HepG2 (cell line): ENCODE measurements at regions not wholly inside any gene's neighbourhood (a gene's known extent, or its start where the extent isn't known, plus 50 kb on each side); places are given as distances from the start of the nearest gene placed in this dataset.

Experiments
- ATAC-seq: fragments of 200-7000 bp; cut with Tn5 transposase; 3 replicates; pipeline ENCODE4 v1.9.1; 2020; ENCODE audit warnings: mild to moderate bottlenecking, moderate library complexity
- BruUV-seq: library from RNA; stranded (reverse); fragments of 400-500 nt; replicated peaks from 2 replicates; lab custom pipeline; 2021; lab: Mats Ljungman, UMichigan
- CTCF ChIA-PET: fragments of 300-600 bp; formaldehyde crosslinking; extraction: SDS; loops from one replicate; lab custom pipeline; 2021; ENCODE audit warnings: low total read pairs, inconsistent platforms, low intra/inter-chr PET ratio; lab: Yijun Ruan, JAX
- POLR2A ChIA-PET: fragments of 350-600 bp; sonication (Branson Sonifier 250); formaldehyde crosslinking; loops from one replicate; lab custom pipeline; 2020; ENCODE audit warnings: antibody characterized with exemption, inconsistent platforms; lab: Yijun Ruan, JAX
- DNase-seq: peaks from one replicate; pipeline ENCODE4 v3.0.0-alpha.2; 2015; ENCODE audit warnings: low spot score
- FAIRE-seq: peaks from 3 replicates; lab custom pipeline; 2011; peaks lifted over from hg19 to GRCh38; lab: Jason Lieb, UNC
- H2AFZ ChIP-seq: one replicate; pipeline ENCODE4 v1.6.1; 2011; ENCODE audit warnings: low read length, inconsistent platforms
- H3K27ac ChIP-seq: fragments of 300-600 bp; 3 replicates; pipeline ENCODE4 v1.8.0; 2011; ENCODE audit warnings: mixed run types, mild to moderate bottlenecking, mixed read lengths, low read length, inconsistent platforms; ENCODE audit not compliant: insufficient read depth; ENCODE audit errors: extremely low read length
- H3K27me3 ChIP-seq, 2 experiments: fragments of 200-600 bp in 1 of 2; 2 replicates in 1 of 2; 3 replicates in 1 of 2; pipeline versions ENCODE4 v1.6.0 to v1.8.0; 2011; ENCODE audit warnings: low read length in 2 of 2, mild to moderate bottlenecking in 2 of 2, moderate library complexity in 2 of 2, inconsistent platforms in 1 of 2; ENCODE audit not compliant: insufficient read depth in 2 of 2, control insufficient read depth in 1 of 2
- H3K36me3 ChIP-seq, 2 experiments: fragments of 200-600 bp in 1 of 2; replicated peaks in 1 of 2; 2 replicates in 1 of 2; 3 replicates in 1 of 2; pipeline versions ENCODE4 v1.5.1 to v1.8.0; 2011; ENCODE audit warnings: low read length in 2 of 2, inconsistent platforms in 1 of 2; ENCODE audit not compliant: insufficient read depth in 2 of 2, control insufficient read depth in 1 of 2
- H3K4me1 ChIP-seq: 2 replicates; pipeline ENCODE4 v1.5.1; 2012; ENCODE audit warnings: low read length, inconsistent platforms; ENCODE audit not compliant: insufficient read depth
- H3K4me2 ChIP-seq: 2 replicates; pipeline ENCODE4 v1.6.0; 2011; ENCODE audit warnings: low read depth, low read length, inconsistent platforms
- H3K4me3 ChIP-seq, 3 experiments: fragments of 200-600 bp in 1 of 3; sonication (generic), shearing (Covaris generic) in 1 of 3; replicated peaks in 1 of 3; 2 replicates each; pipeline ENCODE4 v1.5.1; 2011 to 2016; ENCODE audit warnings: low read length in 3 of 3, inconsistent platforms in 2 of 3, low read depth in 2 of 3, mild to moderate bottlenecking in 2 of 3, control low read depth in 1 of 3, mixed read lengths in 1 of 3; ENCODE audit not compliant: insufficient read depth in 1 of 3
- H3K79me2 ChIP-seq: one replicate; pipeline ENCODE4 v1.6.1; 2011; ENCODE audit warnings: low read length, inconsistent platforms; ENCODE audit not compliant: insufficient read depth
- H3K9ac ChIP-seq: 2 replicates; pipeline ENCODE4 v1.6.0; 2011; ENCODE audit warnings: mild to moderate bottlenecking, low read depth, low read length, inconsistent platforms; ENCODE audit not compliant: insufficient read depth
- H3K9me3 ChIP-seq: 2 replicates; pipeline ENCODE4 v1.5.1; 2012; ENCODE audit warnings: mild to moderate bottlenecking, low read length
- H4K20me1 ChIP-seq: 2 replicates; pipeline ENCODE4 v1.6.0; 2011; ENCODE audit warnings: inconsistent platforms, mild to moderate bottlenecking, low read length, moderate library complexity; ENCODE audit not compliant: insufficient read depth
- CEBPG ChIP-seq: IDR thresholded peaks from 2 replicates; pipeline ENCODE4 v1.6.1; 2016
- EHMT2 ChIP-seq: fragments of 200-600 bp; sonication (generic); IDR thresholded peaks from 2 replicates; pipeline ENCODE4 v1.7.0; 2017; ENCODE audit warnings: antibody characterized with exemption, low read depth, low read length, borderline replicate concordance
- ELF3 ChIP-seq: IDR thresholded peaks from 2 replicates; pipeline ENCODE4 v1.6.1; 2016; ENCODE audit warnings: missing genetic modification reagents, missing compliant biosample characterization
- GPBP1L1 ChIP-seq: sonication (generic); formaldehyde crosslinking; IDR thresholded peaks from 2 replicates; pipeline ENCODE4 v1.5.0; 2020; ENCODE audit warnings: mild to moderate bottlenecking, missing genetic modification reagents
- HNF4G ChIP-seq, 2 experiments: sonication (generic) in 1 of 2; formaldehyde crosslinking in 1 of 2; IDR thresholded peaks; 2 replicates each; pipeline versions ENCODE4 v1.4.0 to v1.6.1; 2011 to 2020; ENCODE audit warnings: borderline replicate concordance in 2 of 2, low read depth in 2 of 2, mild to moderate bottlenecking in 2 of 2, low read length in 1 of 2, missing genetic modification reagents in 1 of 2, moderate library complexity in 1 of 2
- JUND ChIP-seq: sonication (generic); formaldehyde crosslinking; IDR thresholded peaks from 2 replicates; pipeline ENCODE4 v1.8.0; 2022; ENCODE audit warnings: mild to moderate bottlenecking, missing genetic modification reagents
- NFYC ChIP-seq: IDR thresholded peaks from 2 replicates; pipeline ENCODE4 v1.6.1; 2016; ENCODE audit warnings: missing genetic modification reagents, missing compliant biosample characterization
- PRDM10 ChIP-seq: sonication (generic); formaldehyde crosslinking; IDR thresholded peaks from 2 replicates; pipeline ENCODE4 v1.4.0; 2020; ENCODE audit warnings: low read depth, missing genetic modification reagents
- RBM39 ChIP-seq: fragments of 200-400 bp; formaldehyde crosslinking; IDR thresholded peaks from one replicate; pipeline ENCODE4 v1.6.1; 2018; ENCODE audit warnings: antibody characterized with exemption, mild to moderate bottlenecking, low read depth, low read length; ENCODE audit not compliant: poor library complexity, severe bottlenecking
- SMARCC2 ChIP-seq: fragments of 450-650 bp; IDR thresholded peaks from 2 replicates; pipeline ENCODE4 v1.6.1; 2017; ENCODE audit warnings: antibody characterized with exemption, mild to moderate bottlenecking
- SRY ChIP-seq: sonication (generic); formaldehyde crosslinking; IDR thresholded peaks from 2 replicates; pipeline ENCODE4 v1.8.0; 2022; ENCODE audit warnings: mild to moderate bottlenecking, missing genetic modification reagents
- XRCC5 ChIP-seq: fragments of 200-400 bp; formaldehyde crosslinking; optimal IDR thresholded peaks from 2 replicates; pipeline ENCODE3; 2017; ENCODE audit warnings: mild to moderate bottlenecking, low read length
- ZMYM3 ChIP-seq: sonication (generic); formaldehyde crosslinking; IDR thresholded peaks from 2 replicates; pipeline ENCODE4 v1.5.1; 2020; ENCODE audit warnings: mild to moderate bottlenecking, missing genetic modification reagents
- ZNF101 ChIP-seq: sonication (generic); formaldehyde crosslinking; IDR thresholded peaks from 2 replicates; pipeline ENCODE4 v1.4.0; 2020; ENCODE audit warnings: mild to moderate bottlenecking, low read depth, missing genetic modification reagents, borderline replicate concordance
- ZNF274 ChIP-seq: sonication (generic); formaldehyde crosslinking; IDR thresholded peaks from 2 replicates; pipeline ENCODE4 v1.5.1; 2020; ENCODE audit warnings: mild to moderate bottlenecking, missing genetic modification reagents
- ZNF530 ChIP-seq: sonication (generic); formaldehyde crosslinking; IDR thresholded peaks from 2 replicates; pipeline ENCODE4 v1.5.0; 2020; ENCODE audit warnings: low read depth, mild to moderate bottlenecking, missing genetic modification reagents
- ZNF550 ChIP-seq: sonication (generic); formaldehyde crosslinking; IDR thresholded peaks from 2 replicates; pipeline ENCODE4 v1.4.0; 2020; ENCODE audit warnings: mild to moderate bottlenecking, missing genetic modification reagents, borderline replicate concordance
- ZNF607 ChIP-seq: sonication (generic); formaldehyde crosslinking; IDR thresholded peaks from 2 replicates; pipeline ENCODE4 v1.5.1; 2020; ENCODE audit warnings: missing genetic modification reagents, mild to moderate bottlenecking, borderline replicate concordance
- ZNF629 ChIP-seq: sonication (generic); formaldehyde crosslinking; conservative IDR thresholded peaks from 2 replicates; pipeline ENCODE4 v1.5.0; 2020; ENCODE audit warnings: missing genetic modification reagents
- in situ Hi-C: cut with HindIII; loops from 2 replicates; pipeline ENCODE4 v1.10.0; 2017; ENCODE audit warnings: low pct_unique_long_range_greater_than_20kb; ENCODE audit not compliant: extremely low pct_ligation_motif_present
- intact Hi-C: fragments of 100-400 bp; cut with micrococcal nuclease; formaldehyde crosslinking; loops from one replicate; pipeline ENCODE4 v1.10.0; 2022; ENCODE audit not compliant: unreplicated experiment

- TF ChIP-seq GPBP1L1 (CRISPR knock-in tag) (no peak), SRY (CRISPR knock-in tag) (no peak), NFYC (CRISPR knock-in tag) (no peak), ZNF274 (CRISPR knock-in tag) (no peak), RBM39 (no peak), PRDM10 (no peak), ELF3 (CRISPR knock-in tag) (no peak), SMARCC2 (no peak)
These were observed 263.5 kb downstream of the CENPW start (continued) for GRCh38 chr6:126603410-126603809.

GRCh38 chr6:126605089-126605488, 265.2 kb downstream of the CENPW start:
- Histone ChIP-seq H3K27ac (no peak overlapping the region), H3K27me3 (no peaks in the 10 kb centered on the region), H3K9me3 (no peaks in the 10 kb centered on the region), H4K20me1 (no peaks in the 10 kb centered on the region)
- in situ Hi-C loops (no loop called here), intact Hi-C loops (no loop called here)
- no peak for ATAC-seq
- POLR2A ChIA-PET = no interaction called here
- TF ChIP-seq ZNF550 (CRISPR knock-in tag) (no peak), XRCC5 (no peak), ZNF101 (no peak), HNF4G (IDR thresholded peaks at IDR 0.05; ENCODE audit: borderline replicate concordance, low read depth, low read length) (no peak), HNF4G (CRISPR knock-in tag; IDR thresholded peaks at IDR 0.05; ENCODE audit: borderline replicate concordance, low read depth) (no peak), ZNF607 (CRISPR knock-in tag) (no peak), CEBPG (CRISPR knock-in tag) (no peak), JUND (CRISPR knock-in tag) (no peak), ZNF629 (no peak), ZNF530 (CRISPR knock-in tag) (no peak), EHMT2 (no peak), ZMYM3 (CRISPR knock-in tag) (no peak)
- TF ChIP-seq, all 625 proteins: peak for 0
- BruUV-seq = no TSS peak
- no peaks in the 10 kb centered on the region for H3K4me1 ChIP-seq
- H3K4me3 ChIP-seq = no peak overlapping the region
- CTCF ChIA-PET = no interaction called here
- H3K36me3 ChIP-seq = no peaks in the 10 kb centered on the region
- H3K79me2 ChIP-seq = no peaks in the 10 kb centered on the region
- H3K4me2 ChIP-seq = no peak overlapping the region
- no peak overlapping the region for H2AFZ ChIP-seq
- H3K9ac ChIP-seq = no peak overlapping the region
- DNase-seq (no peak), FAIRE-seq (no peak)
